HG02571 (cell line): ENCODE measurements at regions not wholly inside any gene's neighbourhood (a gene's known extent, or its start where the extent isn't known, plus 50 kb on each side); places are given as distances from the start of the nearest gene placed in this dataset.
"Not testable (repeated sequence)": the region's sequence is repeated elsewhere in the genome, so short reads cannot be mapped to it uniquely, and the experiment has no call there.

Experiments
- ATAC-seq: cut with Tn5 transposase; IDR thresholded peaks from one replicate; pipeline ENCODE4 v1.9.1; 2021; ENCODE audit warnings: mild to moderate bottlenecking, moderate library complexity; ENCODE audit not compliant: unreplicated experiment

- no peak for ATAC-seq
Observed at GRCh38 chr5:158050421-158050820, 191.5 kb upstream of the CLINT1 start.

GRCh38 chr5:158049459-158049858, 190.5 kb upstream of the CLINT1 start:
- no peak for ATAC-seq

GRCh38 chr5:158045696-158046095, 186.8 kb upstream of the CLINT1 start:
- no peak for ATAC-seq

GRCh38 chr5:158039911-158040347, 181.0 kb upstream of the CLINT1 start:
- ATAC-seq: peak; percentile 93

DNA sequence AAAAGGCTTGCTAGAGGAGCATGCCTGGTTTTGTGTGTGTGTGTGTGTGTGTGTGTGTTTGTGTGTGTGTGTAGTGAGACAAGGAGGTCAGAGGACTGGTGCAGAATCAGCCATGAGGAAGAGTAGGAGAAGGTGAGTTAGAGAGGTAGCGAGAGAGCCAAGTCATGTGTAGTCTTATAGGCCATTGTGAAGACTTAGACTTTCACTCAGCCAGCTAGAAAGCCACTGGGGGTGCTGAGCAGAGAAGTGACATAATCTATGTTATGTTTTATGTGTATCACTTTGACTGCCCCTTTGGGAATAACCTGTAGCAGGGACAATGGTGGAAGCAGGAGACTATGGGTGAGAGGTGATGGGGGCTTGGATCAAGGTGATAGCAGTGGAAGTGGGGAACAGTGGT, 180.5 kb upstream of the CLINT1 start:
- no peak for ATAC-seq

DNA sequence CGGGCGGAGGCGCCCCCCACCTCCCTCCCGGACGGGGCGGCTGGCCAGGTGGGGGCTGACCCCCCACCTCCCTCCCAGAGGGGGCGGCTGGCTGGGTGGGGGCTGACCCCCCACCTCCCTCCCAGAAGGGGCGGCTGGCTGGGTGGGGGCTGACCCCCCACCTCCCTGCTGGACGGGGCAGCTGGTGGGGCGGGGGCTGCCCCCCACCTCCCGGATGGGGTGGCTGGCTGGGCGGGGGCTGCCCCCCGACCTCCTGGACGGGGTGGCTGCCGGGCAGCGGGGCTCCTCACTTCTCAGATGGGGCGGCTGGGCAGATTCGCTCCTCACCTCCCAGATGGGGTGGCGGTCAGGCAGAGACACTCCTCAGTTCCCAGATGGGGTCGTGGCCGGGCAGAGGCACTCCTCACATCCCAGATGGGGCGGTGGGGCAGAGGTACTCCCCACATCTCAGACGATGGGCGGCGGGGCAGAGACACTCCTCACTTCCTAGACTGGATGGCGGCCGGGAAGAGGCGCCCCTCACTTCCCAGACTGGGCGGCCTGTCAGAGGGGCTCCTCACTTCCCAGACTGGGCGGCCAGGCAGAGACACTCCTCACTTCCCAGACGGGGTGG, 178.1 kb upstream of the CLINT1 start:
- not testable (repeated sequence) for ATAC-seq

DNA sequence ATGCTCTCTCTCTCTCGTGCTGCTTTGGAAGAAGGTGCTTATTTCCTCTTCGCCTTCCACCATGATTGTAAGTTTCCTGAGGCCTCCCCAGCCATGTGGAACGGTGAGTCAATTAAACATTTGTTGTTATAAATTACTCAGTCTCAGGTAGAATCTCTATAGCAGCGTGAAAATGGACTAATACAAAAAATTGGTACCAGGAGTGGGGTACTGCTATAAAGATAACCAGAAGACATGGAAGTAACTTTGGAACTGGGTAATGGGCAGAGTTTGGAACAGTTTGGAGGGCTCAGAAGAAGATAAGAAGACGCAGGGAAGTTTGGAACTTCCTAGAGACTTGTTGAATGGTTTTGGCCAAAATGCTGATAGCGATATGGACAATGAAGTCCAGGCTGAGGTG, 175.6 kb upstream of the CLINT1 start:
- ATAC-seq: not testable (repeated sequence)

GRCh38 chr5:158033724-158034123, 174.8 kb upstream of the CLINT1 start:
- ATAC-seq: no peak

GRCh38 chr5:158033076-158033475, 174.1 kb upstream of the CLINT1 start:
- no peak for ATAC-seq

GRCh38 chr5:158032246-158032645, 173.3 kb upstream of the CLINT1 start:
- ATAC-seq: no peak

DNA sequence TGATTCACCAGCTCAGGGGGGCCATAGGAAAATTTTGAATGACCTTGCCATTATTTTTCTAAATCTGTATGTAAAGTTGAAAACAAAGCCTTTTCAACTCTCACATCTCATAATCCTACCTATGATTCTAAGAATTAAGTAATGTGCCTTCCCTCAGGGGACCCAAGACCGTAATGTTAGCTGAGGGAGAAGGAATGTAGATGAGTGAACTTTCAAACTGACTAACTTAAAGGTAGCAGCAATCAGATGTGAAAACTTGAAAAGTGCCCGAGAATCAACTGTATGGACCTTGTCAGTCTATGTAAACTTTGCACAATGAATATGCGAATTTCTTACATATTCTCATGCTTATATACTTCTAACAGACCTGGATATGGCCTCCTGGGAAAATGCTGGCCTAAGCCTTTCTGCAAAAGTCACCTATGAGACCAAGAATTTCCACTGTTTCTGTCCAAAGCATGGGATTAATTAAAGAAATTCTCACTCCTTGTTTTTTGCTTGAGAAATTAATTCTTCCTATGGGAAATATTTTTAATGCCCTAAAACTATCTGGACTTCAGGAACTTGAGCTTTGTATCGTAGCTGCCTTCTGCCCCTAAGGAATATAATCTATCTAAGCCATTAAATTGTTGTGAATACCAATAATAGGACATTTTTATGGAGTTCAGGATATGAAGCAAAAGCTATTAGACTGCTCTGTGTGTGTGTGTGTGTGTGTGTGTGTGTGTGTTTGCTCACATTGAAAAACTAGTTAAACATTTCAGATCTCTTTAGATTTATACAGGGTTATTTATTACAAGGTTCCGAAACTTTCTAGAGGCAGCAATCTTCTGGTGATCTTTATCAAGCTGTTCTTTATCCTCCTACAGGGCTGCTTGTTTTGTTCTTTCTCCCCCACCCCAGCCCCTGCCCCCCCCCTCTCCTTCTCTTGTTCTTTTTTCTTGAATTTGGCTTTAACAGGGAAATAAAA, 169.1 kb upstream of the CLINT1 start:
- ATAC-seq: no peak

DNA sequence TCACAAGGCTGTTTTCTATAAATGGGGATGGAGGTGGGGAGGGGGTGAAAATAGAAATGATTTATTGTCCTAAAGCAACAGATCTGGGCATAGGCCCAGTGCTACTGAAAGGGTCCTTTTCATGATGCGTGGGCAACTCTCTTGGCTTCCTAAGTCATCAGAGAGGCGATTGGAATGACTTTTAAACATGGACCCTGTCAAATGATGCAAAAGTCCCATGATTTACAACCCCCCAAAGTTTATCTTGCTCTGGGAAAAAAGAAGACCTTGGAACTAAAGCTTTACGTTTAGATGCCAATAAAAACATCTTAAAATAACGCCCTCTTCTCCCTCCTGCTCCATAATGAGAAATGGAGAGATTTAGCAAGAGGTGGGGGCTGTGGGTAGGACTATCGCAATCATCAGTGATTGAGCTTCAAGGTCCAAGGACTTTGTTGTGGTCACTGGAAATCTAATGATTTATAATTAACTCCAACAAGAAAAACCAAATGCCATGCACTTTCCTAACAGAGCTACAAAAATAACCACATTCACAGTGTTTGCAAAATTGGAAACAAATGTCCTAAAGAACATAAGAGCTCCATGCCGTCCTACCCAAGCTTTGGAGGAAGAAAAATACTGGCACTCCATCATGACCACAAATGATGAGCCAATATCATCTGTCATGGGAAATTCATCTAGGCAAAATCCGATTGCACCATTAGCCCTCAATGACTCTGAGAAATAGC, 167.5 kb upstream of the CLINT1 start:
- no peak for ATAC-seq

- no peak for ATAC-seq
Observed at GRCh38 chr5:158023266-158023665, 164.3 kb upstream of the CLINT1 start.

- no peak for ATAC-seq
Observed at GRCh38 chr5:158022837-158023236, 163.9 kb upstream of the CLINT1 start.

GRCh38 chr5:158022393-158022792, 163.4 kb upstream of the CLINT1 start:
- no peak for ATAC-seq

- no peak for ATAC-seq
Observed at GRCh38 chr5:158020555-158021418, 161.8 kb upstream of the CLINT1 start.

GRCh38 chr5:158017469-158017868, 158.5 kb upstream of the CLINT1 start:
- no peak for ATAC-seq

DNA sequence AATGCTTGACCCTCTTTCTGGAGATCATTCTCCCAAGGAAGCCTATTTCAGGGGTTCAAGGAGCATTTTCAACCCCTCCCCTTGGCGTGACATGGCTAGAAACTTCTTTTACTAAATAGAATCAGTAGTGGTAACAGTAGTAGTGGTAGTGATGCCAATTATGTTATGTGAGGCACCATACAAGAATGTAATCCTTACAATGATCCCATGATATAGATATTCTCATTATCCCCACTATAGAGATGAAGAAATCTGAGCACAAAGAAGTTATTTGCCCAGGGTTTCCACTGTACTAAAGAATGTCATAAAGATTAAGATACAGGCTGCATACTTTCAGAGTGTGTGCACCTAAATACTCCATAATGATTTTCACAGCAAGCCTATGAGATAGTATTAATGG, 155.4 kb upstream of the CLINT1 start:
- no peak for ATAC-seq

- ATAC-seq: no peak
Observed at GRCh38 chr5:158013939-158014338, 155.0 kb upstream of the CLINT1 start.

GRCh38 chr5:158013303-158013702, 154.4 kb upstream of the CLINT1 start:
- ATAC-seq: no peak

DNA sequence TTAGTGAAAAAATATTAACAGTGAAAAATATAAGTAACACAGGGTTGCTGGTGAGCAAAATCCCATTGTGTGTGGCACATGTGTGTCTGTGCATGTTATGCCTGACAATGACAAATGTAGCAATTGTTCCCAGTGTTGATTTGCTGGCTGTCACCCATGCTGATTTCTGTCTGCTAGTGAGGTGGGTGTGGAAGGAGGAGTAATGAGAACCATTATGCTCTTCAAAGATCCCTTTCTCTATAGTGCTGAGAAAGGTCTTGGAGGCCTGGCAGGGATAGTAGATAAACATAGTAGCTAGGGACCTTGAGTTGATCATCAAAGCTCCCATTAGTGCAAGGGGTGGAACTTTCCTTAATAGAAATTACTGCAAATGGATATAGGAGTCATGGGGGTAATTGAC, 152.5 kb upstream of the CLINT1 start:
- no peak for ATAC-seq
